ENCODE measurements at regions not wholly inside any gene's neighbourhood (a gene's known extent, or its start where the extent isn't known, plus 50 kb on each side); places are given as distances from the start of the nearest gene placed in this dataset.

DNA sequence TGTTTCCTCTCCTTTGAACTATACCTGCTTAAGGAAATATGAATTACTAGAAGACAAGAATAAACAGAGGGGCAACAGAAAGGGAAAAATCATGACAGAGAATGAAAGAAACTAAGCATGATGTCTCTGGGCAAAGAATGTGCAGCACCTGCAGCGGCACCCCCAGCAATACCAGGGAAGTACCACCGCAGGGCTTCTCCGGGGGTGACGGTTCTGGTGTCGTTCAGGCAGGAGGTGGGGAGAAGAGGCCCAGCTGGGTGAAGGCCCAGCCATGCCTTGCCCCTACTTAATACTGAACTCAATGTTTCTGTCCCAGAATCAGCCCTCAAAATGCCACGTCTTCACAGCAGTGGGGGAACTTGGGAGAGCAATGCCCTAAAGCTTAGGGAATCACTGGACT lies 337.6 kb downstream of the CDC14C start:
- DNase-seq (no peak), ATAC-seq (no peak)
- TF ChIP-seq CTCF (IDR thresholded peaks at IDR 0.05), result no peak
- Histone ChIP-seq H3K27me3 (ENCODE audit: low read depth) (no peaks in the 10 kb centered on the region), H3K36me3 (no peaks in the 10 kb centered on the region), H3K4me3 (no peak overlapping the region), H3K9me3 (no peaks in the 10 kb centered on the region), H3K4me1 (no peaks in the 10 kb centered on the region), H3K27ac (no peak overlapping the region)
- intact Hi-C loops (cut with DNase I), result no loop called here

DNA sequence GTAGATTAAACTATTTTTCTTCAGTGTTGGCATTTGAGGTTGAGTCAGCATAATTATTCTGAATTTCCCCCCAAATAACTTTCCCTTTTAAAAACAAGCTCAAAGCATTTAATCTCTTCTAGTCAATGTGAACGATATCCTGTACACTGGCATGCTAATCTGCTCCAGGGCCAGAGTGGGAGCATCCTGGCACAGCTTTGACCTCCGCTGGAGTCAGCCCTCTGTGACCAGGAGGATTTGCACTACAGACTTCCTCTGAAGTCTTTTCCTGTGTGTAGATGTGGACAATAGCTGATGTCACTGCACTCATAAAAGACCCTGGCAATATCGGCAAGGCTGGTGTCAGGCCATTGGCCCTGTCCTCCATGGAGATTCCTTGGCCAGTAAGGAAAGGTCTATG lies 340.2 kb downstream of the CDC14C start:
- intact Hi-C loops (cut with DNase I), result no loop called here
- ATAC-seq, result no peak
- Histone ChIP-seq H3K9me3 (no peaks in the 10 kb centered on the region), H3K27me3 (ENCODE audit: low read depth) (no peaks in the 10 kb centered on the region), H3K27ac (no peak overlapping the region), H3K4me3 (no peak overlapping the region), H3K36me3 (no peaks in the 10 kb centered on the region), H3K4me1 (no peaks in the 10 kb centered on the region)
- TF ChIP-seq CTCF (IDR thresholded peaks at IDR 0.05), result no peak
- no peak for DNase-seq

DNA sequence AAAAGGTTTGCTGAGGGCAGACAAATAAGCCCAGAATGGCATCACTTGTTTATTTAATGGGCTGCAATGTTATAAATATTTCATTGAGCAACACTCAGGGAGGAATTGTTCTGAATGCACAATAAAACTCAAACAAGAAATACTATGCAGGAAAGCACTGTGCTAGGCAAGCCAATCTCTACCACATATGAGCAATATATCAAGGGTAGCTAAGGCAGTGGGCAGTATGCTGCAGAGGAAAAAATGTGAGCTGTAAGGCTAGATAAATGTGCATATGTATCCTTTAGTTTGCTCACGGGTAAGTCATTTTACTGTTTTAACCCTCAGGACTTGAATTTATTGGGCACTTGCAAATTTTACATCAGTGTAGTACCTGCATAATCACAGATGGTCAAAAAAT lies 349.6 kb downstream of the CDC14C start:
- Histone ChIP-seq H3K4me3 (no peak overlapping the region), H3K36me3 (no peaks in the 10 kb centered on the region), H3K9me3 (no peaks in the 10 kb centered on the region), H3K27ac (no peak overlapping the region), H3K4me1 (no peaks in the 10 kb centered on the region), H3K27me3 (ENCODE audit: low read depth) (no peaks in the 10 kb centered on the region)
- no peak for TF ChIP-seq CTCF (IDR thresholded peaks at IDR 0.05)
- no peak for ATAC-seq
- DNase-seq, result no peak
- intact Hi-C loops (cut with DNase I), result no loop called here

GRCh38 chr7:49279891-49280290 lies 355.5 kb downstream of the CDC14C start:
- Histone ChIP-seq H3K4me3 (no peak overlapping the region), H3K36me3 (no peaks in the 10 kb centered on the region), H3K27me3 (ENCODE audit: low read depth) (no peaks in the 10 kb centered on the region), H3K9me3 (no peaks in the 10 kb centered on the region), H3K27ac (no peak overlapping the region), H3K4me1 (no peaks in the 10 kb centered on the region)
- no peak for TF ChIP-seq CTCF (IDR thresholded peaks at IDR 0.05)
- no peak for DNase-seq
- intact Hi-C loops (cut with DNase I), result no loop called here
- no peak for ATAC-seq

DNA sequence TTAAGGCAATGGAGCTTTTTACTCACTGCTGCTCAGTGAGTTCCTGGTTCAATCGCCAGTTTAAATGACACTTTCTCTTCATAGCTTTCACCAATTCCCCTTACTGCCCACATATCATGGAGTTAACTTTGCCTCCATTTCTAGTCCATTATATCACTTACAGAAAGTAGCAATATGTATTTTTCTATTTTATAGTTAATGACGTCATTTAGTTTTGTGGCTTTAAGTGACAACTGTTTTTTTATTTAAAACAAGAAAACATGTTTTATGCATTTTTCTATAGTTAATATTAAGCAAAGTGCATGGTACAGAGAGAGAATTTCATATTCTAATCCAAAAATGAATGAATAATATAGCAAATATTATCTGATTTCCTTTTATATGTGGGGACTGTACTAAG lies 363.3 kb downstream of the CDC14C start:
- no peaks in the 10 kb centered on the region for H3K9me3 ChIP-seq
- H3K4me1 ChIP-seq, result no peaks in the 10 kb centered on the region
- no peaks in the 10 kb centered on the region for H3K36me3 ChIP-seq
- no peak overlapping the region for H3K4me3 ChIP-seq
- TF ChIP-seq CTCF (IDR thresholded peaks at IDR 0.05), result no peak
- DNase-seq, result no peak
- no peak overlapping the region for H3K27ac ChIP-seq
- no peak for ATAC-seq
- H3K27me3 ChIP-seq (ENCODE audit: low read depth), result no peaks in the 10 kb centered on the region
- intact Hi-C loops (cut with DNase I), result no loop called here

DNA sequence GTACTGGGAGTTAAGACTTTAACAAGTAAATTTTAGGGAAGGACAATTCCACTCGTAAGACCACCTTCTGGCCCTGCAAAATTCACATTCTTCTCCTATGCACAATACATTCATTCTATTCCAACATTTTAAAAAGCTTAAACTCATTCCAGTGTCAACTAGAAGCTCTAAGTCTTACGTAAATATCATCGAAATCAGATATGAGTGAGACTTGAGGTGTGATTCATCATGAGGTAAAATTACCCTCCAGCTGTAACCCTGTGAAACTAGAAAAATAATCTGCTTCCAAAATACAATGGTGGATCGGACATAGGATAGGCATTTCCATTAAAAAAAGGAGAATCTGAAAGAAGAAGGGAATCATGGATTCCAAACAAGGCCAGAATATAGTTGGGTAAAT lies 370.3 kb downstream of the CDC14C start:
- Histone ChIP-seq H3K27ac (no peak overlapping the region), H3K4me3 (no peak overlapping the region), H3K36me3 (no peaks in the 10 kb centered on the region), H3K27me3 (ENCODE audit: low read depth) (no peaks in the 10 kb centered on the region), H3K4me1 (no peaks in the 10 kb centered on the region), H3K9me3 (peaks cover 3% of the 10 kb centered on the region)
- DNase-seq (no peak), ATAC-seq (no peak)
- intact Hi-C loops (cut with DNase I), result no loop called here
- TF ChIP-seq CTCF (IDR thresholded peaks at IDR 0.05), result no peak
